ENCODE measurements at regions not wholly inside any gene's neighbourhood (a gene's known extent, or its start where the extent isn't known, plus 50 kb on each side); places are given as distances from the start of the nearest gene placed in this dataset.

DNA sequence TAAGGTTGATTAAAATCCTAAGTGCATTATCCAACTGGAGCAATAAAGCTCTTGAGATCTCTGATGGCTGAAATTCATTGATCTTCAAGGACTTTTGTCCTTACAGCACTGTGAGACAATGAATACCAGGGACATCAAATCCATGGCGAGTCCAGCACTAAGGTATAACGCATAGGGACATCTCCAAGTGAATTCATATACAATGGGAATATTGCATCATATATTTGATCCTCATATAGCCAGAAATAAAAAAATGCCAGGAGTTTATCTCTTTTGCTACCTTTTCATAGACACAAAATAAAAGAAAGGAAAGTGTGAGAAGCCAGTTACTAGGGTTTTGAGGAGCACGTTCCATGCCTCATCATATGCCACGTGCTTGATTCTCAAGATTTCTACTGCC is 112.5 kb upstream of the CDH13 start:
- TF ChIP-seq, protein P1, sequence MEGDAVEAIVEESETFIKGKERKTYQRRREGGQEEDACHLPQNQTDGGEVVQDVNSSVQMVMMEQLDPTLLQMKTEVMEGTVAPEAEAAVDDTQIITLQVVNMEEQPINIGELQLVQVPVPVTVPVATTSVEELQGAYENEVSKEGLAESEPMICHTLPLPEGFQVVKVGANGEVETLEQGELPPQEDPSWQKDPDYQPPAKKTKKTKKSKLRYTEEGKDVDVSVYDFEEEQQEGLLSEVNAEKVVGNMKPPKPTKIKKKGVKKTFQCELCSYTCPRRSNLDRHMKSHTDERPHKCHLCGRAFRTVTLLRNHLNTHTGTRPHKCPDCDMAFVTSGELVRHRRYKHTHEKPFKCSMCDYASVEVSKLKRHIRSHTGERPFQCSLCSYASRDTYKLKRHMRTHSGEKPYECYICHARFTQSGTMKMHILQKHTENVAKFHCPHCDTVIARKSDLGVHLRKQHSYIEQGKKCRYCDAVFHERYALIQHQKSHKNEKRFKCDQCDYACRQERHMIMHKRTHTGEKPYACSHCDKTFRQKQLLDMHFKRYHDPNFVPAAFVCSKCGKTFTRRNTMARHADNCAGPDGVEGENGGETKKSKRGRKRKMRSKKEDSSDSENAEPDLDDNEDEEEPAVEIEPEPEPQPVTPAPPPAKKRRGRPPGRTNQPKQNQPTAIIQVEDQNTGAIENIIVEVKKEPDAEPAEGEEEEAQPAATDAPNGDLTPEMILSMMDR (IDR thresholded peaks at IDR 0.05), result no peak
- TF ChIP-seq POLR2A (IDR thresholded peaks at IDR 0.05), result no peak
